SK-N-SH treated with all-trans-retinoic acid at 6 μM for 48 hours (cell line): ENCODE measurements at regions not wholly inside any gene's neighbourhood (a gene's known extent, or its start where the extent isn't known, plus 50 kb on each side); places are given as distances from the start of the nearest gene placed in this dataset.

Source experiments
- ATAC-seq: fragments of 200-7000 bp; cut with Tn5 transposase; 3 replicates; pipeline ENCODE4 v1.9.1; 2020; ENCODE audit warnings: mild to moderate bottlenecking, moderate library complexity
- ARNTL ChIP-seq: fragments of 450-650 bp; formaldehyde crosslinking; IDR thresholded peaks from 2 replicates; pipeline ENCODE4 v1.5.0; 2020; ENCODE audit warnings: low read depth, mild to moderate bottlenecking, moderate library complexity, borderline replicate concordance
- CREB5 ChIP-seq: fragments of 250-450 bp; sonication (Bioruptor Pico); IDR thresholded peaks from 2 replicates; pipeline ENCODE4 v1.5.1; 2020; ENCODE audit warnings: low read depth, mild to moderate bottlenecking, moderate library complexity
- CSDC2 ChIP-seq: fragments of 250-450 bp; sonication (Bioruptor Pico); IDR thresholded peaks from 2 replicates; pipeline ENCODE4 v1.5.0; 2020; ENCODE audit warnings: mild to moderate bottlenecking, moderate library complexity
- CSRNP3 ChIP-seq: fragments of 250-450 bp; sonication (Bioruptor Pico); IDR thresholded peaks from 2 replicates; pipeline ENCODE4 v1.5.1; 2021; ENCODE audit warnings: mild to moderate bottlenecking, moderate library complexity
- ESRRG ChIP-seq: fragments of 250-450 bp; sonication (Bioruptor Pico); IDR thresholded peaks from 2 replicates; pipeline ENCODE4 v1.6.1; 2021; ENCODE audit warnings: mild to moderate bottlenecking
- GLIS3 ChIP-seq: fragments of 250-450 bp; sonication (Bioruptor Pico); IDR thresholded peaks from 2 replicates; pipeline ENCODE4 v1.5.0; 2020; ENCODE audit warnings: mild to moderate bottlenecking, moderate library complexity
- ISL1 ChIP-seq: fragments of 250-450 bp; sonication (Bioruptor Pico); IDR thresholded peaks from 2 replicates; pipeline ENCODE4 v2.1.2; 2022; ENCODE audit warnings: mild to moderate bottlenecking, moderate library complexity
- OSR1 ChIP-seq: fragments of 250-450 bp; sonication (Bioruptor Pico); IDR thresholded peaks from 2 replicates; pipeline ENCODE4 v1.8.0; 2022; ENCODE audit warnings: moderate library complexity, mild to moderate bottlenecking, inconsistent platforms
- PATZ1 ChIP-seq: fragments of 250-450 bp; sonication (Bioruptor Pico); IDR thresholded peaks from 2 replicates; pipeline ENCODE4 v1.8.0; 2020; ENCODE audit warnings: mild to moderate bottlenecking, moderate library complexity, borderline replicate concordance
- POU6F1 ChIP-seq: fragments of 250-450 bp; sonication (Bioruptor Pico); IDR thresholded peaks from 2 replicates; pipeline ENCODE4 v1.8.0; 2021; ENCODE audit warnings: low read depth, mild to moderate bottlenecking, moderate library complexity, borderline replicate concordance
- PPARA ChIP-seq: fragments of 250-450 bp; sonication (Bioruptor Pico); IDR thresholded peaks from 2 replicates; pipeline ENCODE4 v1.5.0; 2020; ENCODE audit warnings: mild to moderate bottlenecking, borderline replicate concordance
- RARB ChIP-seq: fragments of 250-450 bp; sonication (Bioruptor Pico); IDR thresholded peaks from 2 replicates; pipeline ENCODE4 v1.8.0; 2021; ENCODE audit warnings: mild to moderate bottlenecking, moderate library complexity
- SNAI2 ChIP-seq: fragments of 250-450 bp; sonication (Bioruptor Pico); IDR thresholded peaks from 2 replicates; pipeline ENCODE4 v1.5.0; 2020; ENCODE audit warnings: mild to moderate bottlenecking, moderate library complexity
- TCF4 ChIP-seq: fragments of 250-450 bp; sonication (Bioruptor Pico); IDR thresholded peaks from 2 replicates; pipeline ENCODE4 v1.8.0; 2021; ENCODE audit warnings: mild to moderate bottlenecking, moderate library complexity, borderline replicate concordance
- TOX ChIP-seq: fragments of 250-450 bp; sonication (Bioruptor Pico); IDR thresholded peaks from 2 replicates; pipeline ENCODE4 v1.8.0; 2021; ENCODE audit warnings: mild to moderate bottlenecking, moderate library complexity, borderline replicate concordance
- TSHZ2 ChIP-seq: fragments of 250-450 bp; sonication (Bioruptor Pico); IDR thresholded peaks from 2 replicates; pipeline ENCODE4 v1.5.0; 2020; ENCODE audit warnings: mild to moderate bottlenecking, moderate library complexity
- ZC3H10 ChIP-seq: fragments of 250-450 bp; sonication (Bioruptor Pico); IDR thresholded peaks from 2 replicates; pipeline ENCODE4 v1.5.1; 2021; ENCODE audit warnings: mild to moderate bottlenecking, moderate library complexity
- ZFP3 ChIP-seq: fragments of 250-450 bp; sonication (Bioruptor Pico); IDR thresholded peaks from 2 replicates; pipeline ENCODE4 v1.5.0; 2020; ENCODE audit warnings: mild to moderate bottlenecking, moderate library complexity
- ZFP30 ChIP-seq: fragments of 450-650 bp; formaldehyde crosslinking; IDR thresholded peaks from 2 replicates; pipeline ENCODE4 v1.5.0; 2022; ENCODE audit warnings: mild to moderate bottlenecking, moderate library complexity
- ZNF565 ChIP-seq: fragments of 450-650 bp; formaldehyde crosslinking; conservative IDR thresholded peaks from 2 replicates; pipeline ENCODE4 v1.5.0; 2020; ENCODE audit warnings: low read depth, mild to moderate bottlenecking, moderate library complexity
- ZNF70 ChIP-seq: fragments of 450-650 bp; formaldehyde crosslinking; IDR thresholded peaks from 2 replicates; pipeline ENCODE4 v1.5.0; 2020; ENCODE audit warnings: mild to moderate bottlenecking, moderate library complexity

GRCh38 chr12:25764409-25764808, 194.1 kb upstream of the RASSF8 start:
- no peak for TF ChIP-seq RARB (CRISPR knock-in tag)
- no peak for TF ChIP-seq TSHZ2 (CRISPR knock-in tag)
- no peak for TF ChIP-seq CREB5
- TF ChIP-seq SNAI2 (CRISPR knock-in tag) = no peak
- no peak for TF ChIP-seq CSDC2 (CRISPR knock-in tag)
- TF ChIP-seq CSRNP3 (CRISPR knock-in tag) = no peak
- TF ChIP-seq ARNTL (CRISPR knock-in tag) = no peak
- TF ChIP-seq ESRRG (CRISPR knock-in tag) = no peak
- no peak for TF ChIP-seq PATZ1 (CRISPR knock-in tag)
- TF ChIP-seq POU6F1 (CRISPR knock-in tag) = no peak
- no peak for TF ChIP-seq OSR1 (CRISPR knock-in tag)
- TF ChIP-seq TOX (CRISPR knock-in tag) = no peak
- TF ChIP-seq ISL1 (CRISPR knock-in tag) = no peak
- TF ChIP-seq TCF4 (CRISPR knock-in tag) = no peak
- no peak for TF ChIP-seq ZNF70
- no peak for TF ChIP-seq ZFP3 (CRISPR knock-in tag)
- no peak for TF ChIP-seq ZNF565 (CRISPR knock-in tag)
- TF ChIP-seq ZFP30 (CRISPR knock-in tag) = no peak
- TF ChIP-seq GLIS3 (CRISPR knock-in tag) = no peak
- no peak for ATAC-seq

- peak; percentile 27; the same call in 1 of the 3 replicates for ATAC-seq
- no peak for TF ChIP-seq TCF4 (CRISPR knock-in tag)
- peak; percentile 71 for TF ChIP-seq ISL1 (CRISPR knock-in tag)
Measured at GRCh38 chr12:25764892-25765291, 193.6 kb upstream of the RASSF8 start.

- ATAC-seq = peak; percentile 83
Measured at GRCh38 chr12:25767606-25768005, 190.9 kb upstream of the RASSF8 start.

GRCh38 chr12:25768151-25768550, 190.3 kb upstream of the RASSF8 start:
- ATAC-seq = no peak
- TF ChIP-seq CSDC2 (CRISPR knock-in tag) = no peak
- no peak for TF ChIP-seq TCF4 (CRISPR knock-in tag)
- TF ChIP-seq TOX (CRISPR knock-in tag) = no peak
- no peak for TF ChIP-seq ZNF70
- TF ChIP-seq CREB5 = no peak
- no peak for TF ChIP-seq ZFP30 (CRISPR knock-in tag)
- no peak for TF ChIP-seq ARNTL (CRISPR knock-in tag)
- TF ChIP-seq ZFP3 (CRISPR knock-in tag) = no peak
- TF ChIP-seq PPARA (CRISPR knock-in tag) = no peak
- no peak for TF ChIP-seq GLIS3 (CRISPR knock-in tag)
- TF ChIP-seq POU6F1 (CRISPR knock-in tag) = no peak
- no peak for TF ChIP-seq RARB (CRISPR knock-in tag)
- no peak for TF ChIP-seq ISL1 (CRISPR knock-in tag)
- no peak for TF ChIP-seq ZC3H10 (CRISPR knock-in tag)

More at GRCh38 chr12:25767606-25768005, 190.9 kb upstream of the RASSF8 start:
- peak; percentile 71 for TF ChIP-seq ISL1 (CRISPR knock-in tag)
- TF ChIP-seq ZFP3 (CRISPR knock-in tag) = no peak
